Caco-2 (cell line): ENCODE measurements at regions not wholly inside any gene's neighbourhood (a gene's known extent, or its start where the extent isn't known, plus 50 kb on each side); places are given as distances from the start of the nearest gene placed in this dataset.
A peak's percentile ranks its signal among the peaks of the same experiment; 100 is the strongest.

Experiments used
- BruUV-seq: library from RNA; stranded (reverse); fragments of 400-500 nt; replicated peaks from 2 replicates; lab custom pipeline; 2021; lab: Mats Ljungman, UMichigan
- CTCF ChIA-PET: fragments of 300-600 bp; sonication (Branson Sonifier 250); formaldehyde crosslinking; loops from one replicate; lab custom pipeline; 2022; ENCODE audit warnings: antibody characterized with exemption; lab: Charles Lee
- POLR2A ChIA-PET: fragments of 300-600 bp; sonication (Branson Sonifier 250); formaldehyde crosslinking; loops from one replicate; lab custom pipeline; 2022; ENCODE audit warnings: antibody characterized with exemption; lab: Charles Lee
- DNase-seq, 2 experiments: peaks; one replicate each; pipeline versions ENCODE4 v3.0.0 to v3.0.0-alpha.2; 2020 to 2022
- H3K27me3 ChIP-seq: replicated peaks from 2 replicates; pipeline ENCODE4 v1.6.0; 2011; ENCODE audit warnings: low read length; ENCODE audit not compliant: control insufficient read depth, insufficient read depth
- H3K36me3 ChIP-seq: 2 replicates; pipeline ENCODE4 v1.5.1; 2011; ENCODE audit warnings: low read length; ENCODE audit not compliant: control insufficient read depth, insufficient read depth
- H3K4me1 ChIP-seq: fragments of 250-450 bp; sonication (Bioruptor Pico); 2 replicates; pipeline ENCODE4 v1.5.1; 2020; ENCODE audit warnings: mild to moderate bottlenecking
- H3K4me3 ChIP-seq: 2 replicates; pipeline ENCODE4 v1.5.1; 2011; ENCODE audit warnings: low read depth, mild to moderate bottlenecking, control low read depth, low read length
- H3K9me3 ChIP-seq: fragments of 250-450 bp; sonication (Bioruptor Pico); 2 replicates; pipeline ENCODE4 v1.5.1; 2020; ENCODE audit warnings: mild to moderate bottlenecking, moderate library complexity
- H3K27ac Mint-ChIP-seq: one replicate; pipeline ENCODE4 v1.8.0; 2022; ENCODE audit warnings: mixed read lengths; ENCODE audit not compliant: unreplicated experiment
- H3K27me3 Mint-ChIP-seq: one replicate; pipeline ENCODE4 v1.8.0; 2022; ENCODE audit warnings: mixed read lengths; ENCODE audit not compliant: insufficient read depth, unreplicated experiment
- H3K36me3 Mint-ChIP-seq: one replicate; pipeline ENCODE4 v1.8.0; 2022; ENCODE audit warnings: mild to moderate bottlenecking, mixed read lengths; ENCODE audit not compliant: insufficient read depth, unreplicated experiment
- H3K4me1 Mint-ChIP-seq: one replicate; pipeline ENCODE4 v1.8.0; 2022; ENCODE audit warnings: low read depth, mixed read lengths; ENCODE audit not compliant: unreplicated experiment
- H3K4me3 Mint-ChIP-seq: one replicate; pipeline ENCODE4 v1.8.0; 2022; ENCODE audit warnings: mild to moderate bottlenecking, moderate library complexity, mixed read lengths; ENCODE audit not compliant: unreplicated experiment
- H3K9me3 Mint-ChIP-seq: one replicate; pipeline ENCODE4 v1.8.0; 2022; ENCODE audit warnings: mixed read lengths; ENCODE audit not compliant: unreplicated experiment
- CTCF ChIP-seq, 2 experiments: fragments of 200-600 bp in 1 of 2; IDR thresholded peaks; 1 replicate in 1 of 2; 2 replicates in 1 of 2; pipeline versions ENCODE4 v1.5.1 to v1.8.0; 2011 to 2022; ENCODE audit warnings: antibody characterized with exemption in 1 of 2, control low read depth in 1 of 2, inconsistent platforms in 1 of 2, low read depth in 1 of 2, low read length in 1 of 2, mild to moderate bottlenecking in 1 of 2, moderate library complexity in 1 of 2; ENCODE audit not compliant: insufficient read depth in 1 of 2, severe bottlenecking in 1 of 2, unreplicated experiment in 1 of 2
- intact Hi-C: fragments of 100-400 bp; cut with micrococcal nuclease; formaldehyde crosslinking; loops from one replicate; pipeline ENCODE4 v1.10.0; 2022; ENCODE audit not compliant: unreplicated experiment

GRCh38 chr2:10188211-10188610, 65.7 kb downstream of the RRM2 start:
- Mint-ChIP-seq H3K4me3 (no peak overlapping the region), H3K27ac (no peak overlapping the region), H3K27me3 (no peaks in the 10 kb centered on the region), H3K36me3 (no peaks in the 10 kb centered on the region), H3K9me3 (peaks cover 14% of the 10 kb centered on the region), H3K4me1 (no peaks in the 10 kb centered on the region)
- TF ChIP-seq CTCF (IDR thresholded peaks at IDR 0.05; ENCODE audit: insufficient read depth in 1 of 2, low read depth in 1 of 2, low read length in 1 of 2, severe bottlenecking in 1 of 2, unreplicated experiment in 1 of 2): peak; percentile 54 to 88
- CTCF ChIA-PET: no interaction called here
- BruUV-seq: no TSS peak
- intact Hi-C loops: loop anchor here (1.0 to 10.0 kb wide), 3 partner anchors 117 to 247 kb away; partner anchors contain the start of gene HPCAL1
- POLR2A ChIA-PET: no interaction called here
- Histone ChIP-seq H3K4me1 (no peaks in the 10 kb centered on the region), H3K36me3 (no peaks in the 10 kb centered on the region; the same call in 1 of the 2 replicates), H3K27me3 (no peaks in the 10 kb centered on the region), H3K9me3 (no peaks in the 10 kb centered on the region), H3K4me3 (no peak overlapping the region)
- peak in 1 of 2 experiments; percentile 61 for DNase-seq

GRCh38 chr2:10188729-10189305, 66.3 kb downstream of the RRM2 start:
- Mint-ChIP-seq H3K9me3 (peaks cover 14% of the 10 kb centered on the region), H3K4me1 (no peaks in the 10 kb centered on the region), H3K36me3 (no peaks in the 10 kb centered on the region), H3K27me3 (no peaks in the 10 kb centered on the region), H3K4me3 (no peak overlapping the region), H3K27ac (no peak overlapping the region)
- H3K4me3 ChIP-seq: no peak overlapping the region
- H3K27me3 ChIP-seq: no peaks in the 10 kb centered on the region
- no peak for DNase-seq
- H3K9me3 ChIP-seq: no peaks in the 10 kb centered on the region
- no peaks in the 10 kb centered on the region for H3K4me1 ChIP-seq
- TF ChIP-seq CTCF (IDR thresholded peaks at IDR 0.05; ENCODE audit: insufficient read depth in 1 of 2, low read depth in 1 of 2, low read length in 1 of 2, severe bottlenecking in 1 of 2, unreplicated experiment in 1 of 2): no peak
- no peaks in the 10 kb centered on the region; the same call in 1 of the 2 replicates for H3K36me3 ChIP-seq
- BruUV-seq: no TSS peak
- ChIA-PET CTCF (no interaction called here), POLR2A (no interaction called here)
- intact Hi-C loops: loop anchor here (1.0 to 10.0 kb wide), 3 partner anchors 116 to 246 kb away; partner anchors contain the start of gene HPCAL1

GRCh38 chr2:10190255-10190654, 67.7 kb downstream of the RRM2 start:
- Mint-ChIP-seq H3K9me3 (peaks cover 14% of the 10 kb centered on the region), H3K4me3 (no peak overlapping the region), H3K4me1 (no peaks in the 10 kb centered on the region), H3K27me3 (no peaks in the 10 kb centered on the region), H3K27ac (no peak overlapping the region), H3K36me3 (peaks cover 6% of the 10 kb centered on the region)
- TF ChIP-seq CTCF (IDR thresholded peaks at IDR 0.05; ENCODE audit: insufficient read depth in 1 of 2, low read depth in 1 of 2, low read length in 1 of 2, severe bottlenecking in 1 of 2, unreplicated experiment in 1 of 2): no peak
- ChIA-PET POLR2A (no interaction called here), CTCF (no interaction called here)
- intact Hi-C loops: no loop called here
- H3K9me3 ChIP-seq: no peaks in the 10 kb centered on the region
- H3K27me3 ChIP-seq: no peaks in the 10 kb centered on the region
- no TSS peak for BruUV-seq
- no peaks in the 10 kb centered on the region for H3K4me1 ChIP-seq
- no peak overlapping the region for H3K4me3 ChIP-seq
- DNase-seq: no peak
- no peaks in the 10 kb centered on the region; the same call in 1 of the 2 replicates for H3K36me3 ChIP-seq
